Activated CD8-positive, alpha-beta memory T cell treated with anti-CD3 and anti-CD28 coated beads, Interleukin-2, amount 50 U/mL, for 4 hours (primary cell): ENCODE measurements at regions not wholly inside any gene's neighbourhood (a gene's known extent, or its start where the extent isn't known, plus 50 kb on each side); places are given as distances from the start of the nearest gene placed in this dataset.

Experiments used
- DNase-seq: peaks from one replicate; pipeline ENCODE4 v3.0.0-alpha.2; 2020

- DNase-seq = no peak
Observed at GRCh38 chr6:102679865-102680264, 1286.4 kb downstream of the GRIK2 start.

- no peak for DNase-seq
Observed at GRCh38 chr6:102677225-102677624, 1283.7 kb downstream of the GRIK2 start.

GRCh38 chr6:102670735-102671134 is 1277.2 kb downstream of the GRIK2 start:
- no peak for DNase-seq

GRCh38 chr6:102662851-102663250 is 1269.3 kb downstream of the GRIK2 start:
- no peak for DNase-seq

DNA sequence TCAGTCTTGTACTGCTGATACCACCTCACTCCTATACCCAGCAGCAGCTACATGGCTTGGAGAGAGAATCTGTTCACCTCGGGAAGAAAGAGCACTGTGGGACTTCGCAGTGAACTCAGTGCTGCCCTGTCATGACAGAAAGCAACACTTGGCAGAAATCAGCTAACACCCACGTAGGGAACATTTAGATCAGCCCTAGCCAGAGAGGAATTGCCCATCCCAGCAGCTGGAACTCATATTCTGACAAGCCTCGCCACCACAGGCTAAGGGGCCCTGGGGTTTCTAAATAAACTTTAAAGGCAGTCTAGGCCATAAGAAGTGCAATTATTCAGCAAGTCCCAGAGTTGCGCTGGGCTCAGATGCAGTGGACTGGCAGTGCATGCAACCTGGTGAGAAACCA is 1266.8 kb downstream of the GRIK2 start:
- no peak for DNase-seq

DNA sequence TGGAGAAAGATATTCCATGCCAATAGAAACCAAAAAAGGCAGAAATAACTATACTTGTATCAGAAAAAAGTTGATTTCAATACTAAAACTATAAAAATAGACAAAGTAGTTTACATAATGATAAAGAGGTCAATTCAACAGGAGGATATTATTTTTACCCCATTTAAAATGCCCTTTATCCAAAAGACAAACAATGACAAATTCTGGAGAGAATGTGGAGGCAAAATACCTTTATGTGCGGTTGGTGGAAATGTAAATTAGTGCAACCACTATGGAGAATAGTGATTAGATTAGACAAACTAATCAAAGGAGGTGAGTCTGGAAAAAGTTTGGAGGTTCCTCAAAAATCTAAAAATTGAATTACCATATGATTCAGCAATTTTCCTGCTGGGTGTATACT is 1262.3 kb downstream of the GRIK2 start:
- DNase-seq = no peak

DNA sequence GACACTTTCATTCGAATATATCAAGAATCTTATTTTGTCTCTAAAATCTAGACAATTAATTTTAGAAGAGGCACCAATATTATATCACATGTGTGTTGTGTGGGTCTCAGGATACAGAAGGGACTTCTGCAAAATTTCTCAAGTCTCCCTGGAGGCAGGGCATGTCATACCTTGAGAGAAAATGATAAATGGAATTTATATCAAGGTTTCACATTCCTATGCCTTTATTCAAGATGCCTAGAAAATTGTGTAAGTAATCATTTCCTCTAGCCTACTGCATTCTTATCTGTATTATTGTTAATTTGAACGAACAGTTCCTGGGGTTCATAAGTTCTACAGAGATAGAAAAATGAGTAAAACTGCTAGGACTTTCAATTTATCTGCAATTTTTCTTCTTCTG is 1247.9 kb downstream of the GRIK2 start:
- no peak for DNase-seq

DNA sequence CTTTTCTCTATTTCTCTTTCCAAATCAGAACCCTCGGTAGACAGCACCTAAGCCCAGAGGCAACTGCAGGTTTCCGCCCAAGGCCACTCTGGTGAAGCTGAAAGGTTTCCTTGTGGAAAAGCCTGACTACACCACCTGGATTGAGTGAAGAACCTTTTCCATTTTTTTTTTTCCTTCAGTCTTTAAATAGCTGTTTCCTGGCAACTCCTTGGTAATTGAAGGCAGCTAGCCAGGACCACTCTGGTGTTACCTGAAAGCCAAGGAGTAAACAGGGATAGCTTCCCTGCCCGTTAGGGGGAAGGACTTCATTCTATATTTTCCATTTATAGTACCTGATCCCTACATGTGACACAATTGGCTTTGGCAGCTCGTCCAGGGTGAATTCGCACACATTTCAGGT is 1238.4 kb downstream of the GRIK2 start:
- no peak for DNase-seq

DNA sequence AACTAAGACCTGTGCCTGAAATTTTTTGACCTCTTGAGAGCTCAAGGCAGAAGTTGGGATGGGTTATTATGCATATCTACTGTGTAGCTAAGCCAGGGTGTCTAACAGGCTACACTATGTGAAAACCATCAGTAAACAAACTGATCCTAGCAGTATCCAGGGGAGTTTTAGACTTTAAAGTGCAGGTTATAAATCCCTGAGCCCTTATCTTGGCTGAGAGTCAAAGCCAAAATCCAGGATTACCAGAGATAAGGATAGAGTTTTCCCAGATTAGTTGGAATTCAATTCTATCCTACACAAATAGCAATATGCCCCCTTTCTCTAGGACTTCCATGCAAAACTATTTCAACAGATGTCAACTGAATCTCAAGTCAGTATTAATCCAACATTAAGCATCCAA is 1229.7 kb downstream of the GRIK2 start:
- DNase-seq = no peak

DNA sequence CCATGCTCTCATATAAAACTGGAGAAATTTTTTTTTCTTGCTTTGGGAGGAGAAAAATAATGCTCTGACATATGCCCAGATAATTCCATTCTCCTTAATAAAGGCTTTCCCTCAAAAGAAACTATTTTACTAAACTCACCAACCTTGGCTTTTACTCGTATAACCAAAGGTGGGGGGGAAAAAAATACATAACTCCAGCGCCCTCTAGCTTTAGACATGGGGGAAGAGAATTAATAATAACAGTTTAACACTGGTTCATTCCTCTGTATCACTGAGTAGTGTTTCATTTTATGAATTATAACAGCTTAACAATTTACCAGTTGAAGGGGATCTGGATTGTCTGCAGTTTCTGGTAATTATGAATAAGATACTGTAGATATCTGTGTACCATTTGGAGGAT is 1226.1 kb downstream of the GRIK2 start:
- DNase-seq = no peak

- no peak for DNase-seq
Observed at GRCh38 chr6:102582569-102582968, 1189.1 kb downstream of the GRIK2 start.

DNA sequence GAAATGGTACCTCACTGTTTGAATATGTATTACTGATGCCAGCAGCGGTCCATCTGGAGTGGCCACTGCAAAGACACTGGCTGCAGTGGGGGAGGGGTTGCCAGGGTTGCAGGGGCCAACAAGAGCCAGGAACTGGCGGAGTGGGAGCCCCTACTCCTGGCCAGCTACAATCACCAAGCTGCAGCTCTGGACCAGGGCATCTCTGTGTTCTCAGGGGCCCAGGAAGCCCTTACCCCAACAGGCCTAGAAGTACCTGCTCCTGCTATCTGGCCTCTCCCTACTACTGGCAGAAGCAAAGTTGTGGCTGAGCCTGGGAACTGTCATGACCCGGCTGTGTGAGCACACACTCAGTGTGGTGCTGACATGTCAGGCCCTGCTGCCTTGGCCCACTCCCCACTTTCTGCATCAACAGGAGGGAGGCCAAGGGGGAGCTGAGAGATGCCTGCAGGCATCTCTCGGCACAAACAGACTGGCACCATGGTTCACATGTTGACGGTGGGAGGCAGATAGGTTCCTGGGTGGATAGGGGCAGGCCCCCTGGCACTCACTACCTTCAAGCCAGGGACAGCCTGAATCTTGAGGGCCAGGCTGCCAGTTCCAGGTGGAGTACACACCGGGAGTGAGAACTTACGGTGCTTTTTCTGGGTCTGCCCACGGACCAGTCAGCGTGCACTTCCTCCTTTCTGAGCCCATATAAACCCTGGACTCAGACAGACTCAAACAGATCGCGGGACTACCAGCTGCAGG is 1188.0 kb downstream of the GRIK2 start:
- no peak for DNase-seq

- DNase-seq = no peak
Observed at GRCh38 chr6:102571236-102571908, 1177.9 kb downstream of the GRIK2 start.

DNA sequence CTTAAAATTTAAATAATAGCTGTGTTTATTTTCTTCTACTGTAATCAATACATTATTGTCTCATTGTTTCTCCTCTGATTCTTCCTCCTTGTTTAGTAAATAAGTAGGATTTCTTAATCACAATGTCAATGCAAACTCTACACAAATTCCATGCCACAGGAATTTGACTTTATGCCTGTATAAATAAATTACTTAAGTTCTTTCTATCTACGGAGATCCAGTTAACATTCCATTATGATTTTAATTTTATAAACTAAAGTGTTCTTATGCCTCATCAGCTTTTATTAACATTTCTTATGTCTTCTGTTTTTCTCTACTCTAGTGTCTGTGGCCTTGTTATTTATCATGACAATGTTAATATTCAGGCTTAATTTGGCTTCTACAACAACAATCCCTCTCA is 1169.2 kb downstream of the GRIK2 start:
- no peak for DNase-seq

GRCh38 chr6:102553214-102553613 is 1159.7 kb downstream of the GRIK2 start:
- no peak for DNase-seq

DNA sequence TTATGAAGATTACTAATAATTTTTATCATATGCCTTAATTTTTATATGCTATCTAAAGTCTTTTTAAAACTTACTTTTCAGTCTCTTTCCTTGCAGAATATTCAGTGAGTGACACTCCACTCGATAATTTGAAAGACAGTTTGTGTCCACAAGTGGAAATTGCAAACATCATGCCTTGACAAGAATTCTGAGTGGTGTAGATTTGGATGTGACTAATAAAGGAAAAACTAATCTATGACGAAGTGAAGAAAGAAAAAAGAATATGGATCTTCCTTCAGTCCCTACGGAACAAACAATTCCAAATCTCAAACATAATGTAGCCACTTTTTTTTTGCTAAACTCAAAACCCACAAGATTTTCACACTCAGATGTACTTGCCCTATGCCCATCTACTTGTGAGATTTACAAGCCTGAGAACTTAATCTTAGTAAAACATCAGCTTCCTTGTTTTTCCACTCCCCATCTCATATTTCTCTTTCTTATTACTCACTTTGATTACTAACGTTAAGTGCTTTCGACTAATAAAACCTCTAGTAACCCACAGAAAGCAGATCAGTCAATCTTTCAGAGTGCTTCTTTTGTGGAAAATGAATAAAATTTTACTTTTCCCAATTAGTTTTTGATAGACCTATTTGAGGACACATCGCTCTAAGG is 1155.8 kb downstream of the GRIK2 start:
- no peak for DNase-seq

DNA sequence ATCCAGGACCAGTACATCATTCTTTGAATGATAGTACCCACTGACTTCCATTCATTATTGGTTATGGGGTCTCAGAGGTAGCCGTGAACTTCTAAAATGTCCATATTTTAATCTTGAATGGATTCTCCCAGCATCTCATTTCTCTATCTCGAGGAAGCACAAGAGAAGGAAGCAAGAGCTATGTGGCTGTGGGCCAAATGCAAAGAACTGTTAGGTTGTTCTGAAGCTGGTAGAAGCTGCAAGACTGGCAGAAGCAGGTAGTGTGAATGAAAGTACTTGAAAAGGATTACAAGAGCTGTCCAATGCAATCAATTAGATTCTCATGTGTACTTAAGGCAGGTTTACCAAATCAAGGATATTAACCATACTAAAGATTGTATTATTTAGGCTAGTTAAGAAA is 1131.8 kb downstream of the GRIK2 start:
- DNase-seq = no peak

- no peak for DNase-seq
Observed at GRCh38 chr6:102520966-102521365, 1127.5 kb downstream of the GRIK2 start.

DNA sequence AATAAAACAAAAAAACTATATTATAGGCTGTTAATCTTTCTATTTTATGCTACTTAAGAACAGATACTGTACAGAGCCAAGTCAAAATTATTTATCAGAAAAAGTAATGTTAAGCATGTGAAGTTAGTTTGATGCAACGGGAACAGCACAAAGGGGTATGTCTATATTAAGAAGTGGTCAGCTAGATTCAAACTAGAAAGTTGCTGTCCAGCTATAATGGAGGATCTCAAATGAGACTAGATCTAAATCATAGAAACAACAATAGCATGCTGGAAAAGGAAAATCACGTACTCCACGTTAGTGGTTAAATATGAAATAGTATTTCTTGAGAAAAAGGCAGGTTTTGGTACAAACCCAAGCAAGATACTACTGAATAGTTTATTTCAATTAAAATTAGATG is 1124.0 kb downstream of the GRIK2 start:
- no peak for DNase-seq

- no peak for DNase-seq
Observed at GRCh38 chr6:102501615-102502014, 1108.1 kb downstream of the GRIK2 start.

DNA sequence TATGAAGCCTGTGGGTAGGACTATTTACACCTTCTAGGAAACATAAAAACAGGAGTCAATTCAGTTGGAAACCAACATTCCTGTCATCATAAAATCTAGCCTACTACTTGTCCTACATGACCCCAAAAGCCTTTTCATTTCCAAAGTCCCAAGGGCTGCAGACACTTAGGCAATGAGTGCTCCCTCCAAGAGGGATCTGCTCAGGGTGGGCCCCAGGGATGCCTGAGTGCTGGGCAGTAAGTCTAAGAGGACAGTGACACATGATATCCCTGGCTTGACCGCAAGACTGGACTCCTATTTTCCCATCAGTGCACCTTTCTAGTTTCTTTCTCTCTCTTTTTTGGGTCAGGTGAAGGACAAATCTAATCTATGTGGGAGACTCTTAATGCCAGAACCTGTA is 1101.3 kb downstream of the GRIK2 start:
- no peak for DNase-seq

GRCh38 chr6:102493485-102493884 is 1100.0 kb downstream of the GRIK2 start:
- DNase-seq = no peak

- DNase-seq = no peak
Observed at GRCh38 chr6:102488729-102489128, 1095.2 kb downstream of the GRIK2 start.

DNA sequence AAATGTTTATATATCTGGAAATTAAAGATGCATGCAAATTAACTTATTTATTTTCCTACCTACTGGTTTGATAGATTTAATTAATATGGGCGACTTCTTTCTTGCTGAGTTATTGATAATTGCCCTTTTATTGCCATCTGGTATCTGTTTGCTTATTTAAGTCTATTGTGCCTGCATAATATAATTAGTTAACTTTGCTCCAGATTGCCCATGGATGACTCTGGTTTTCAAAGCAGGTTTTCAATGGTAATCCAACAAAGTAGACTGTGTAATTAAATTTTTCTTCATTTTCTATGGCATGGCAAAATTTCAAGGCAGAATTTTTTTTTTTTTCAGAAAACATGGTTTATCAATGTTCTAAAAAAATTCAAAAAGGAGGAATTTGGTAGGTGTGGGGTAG is 1092.0 kb downstream of the GRIK2 start:
- no peak for DNase-seq
